SU-DHL-6 (cell line): ENCODE measurements at regions not wholly inside any gene's neighbourhood (a gene's known extent, or its start where the extent isn't known, plus 50 kb on each side); places are given as distances from the start of the nearest gene placed in this dataset.

ENCODE experiments used
- EZH2phosphoT487 ChIP-seq: fragments of 200-600 bp; sonication (generic), shearing (Covaris generic); conservative IDR thresholded peaks from 2 replicates; pipeline ENCODE4 v1.6.1; 2018; ENCODE audit warnings: mild to moderate bottlenecking, antibody characterized with exemption, low read length, moderate library complexity, mixed read lengths
- TF ChIP-seq, protein P1 (sequence below): fragments of 200-600 bp; sonication (generic); IDR thresholded peaks from one replicate; pipeline ENCODE4 v1.5.1; 2017; ENCODE audit warnings: antibody characterized with exemption, mild to moderate bottlenecking, low read length, moderate library complexity; ENCODE audit not compliant: insufficient read depth, poor library complexity, severe bottlenecking

DNA sequence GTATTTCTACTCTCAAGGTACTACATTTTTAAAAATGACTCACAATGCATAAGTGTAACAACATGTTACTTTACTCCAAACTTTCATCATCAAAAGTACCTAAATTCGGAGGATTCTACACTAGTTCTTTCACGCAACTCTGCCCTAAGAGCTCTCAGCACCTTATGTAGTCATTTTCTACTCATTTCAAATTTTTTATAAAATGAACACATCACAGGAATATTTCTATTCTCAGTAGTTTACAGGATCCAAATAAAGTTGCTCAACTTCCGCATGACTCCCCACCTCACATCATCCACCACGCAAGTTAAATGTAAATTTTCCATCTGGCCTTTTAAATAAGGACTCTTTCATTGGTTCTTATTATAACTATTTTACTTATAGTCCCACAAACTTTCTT, 344.9 kb upstream of the MANEA start:
- TF ChIP-seq, protein P1, sequence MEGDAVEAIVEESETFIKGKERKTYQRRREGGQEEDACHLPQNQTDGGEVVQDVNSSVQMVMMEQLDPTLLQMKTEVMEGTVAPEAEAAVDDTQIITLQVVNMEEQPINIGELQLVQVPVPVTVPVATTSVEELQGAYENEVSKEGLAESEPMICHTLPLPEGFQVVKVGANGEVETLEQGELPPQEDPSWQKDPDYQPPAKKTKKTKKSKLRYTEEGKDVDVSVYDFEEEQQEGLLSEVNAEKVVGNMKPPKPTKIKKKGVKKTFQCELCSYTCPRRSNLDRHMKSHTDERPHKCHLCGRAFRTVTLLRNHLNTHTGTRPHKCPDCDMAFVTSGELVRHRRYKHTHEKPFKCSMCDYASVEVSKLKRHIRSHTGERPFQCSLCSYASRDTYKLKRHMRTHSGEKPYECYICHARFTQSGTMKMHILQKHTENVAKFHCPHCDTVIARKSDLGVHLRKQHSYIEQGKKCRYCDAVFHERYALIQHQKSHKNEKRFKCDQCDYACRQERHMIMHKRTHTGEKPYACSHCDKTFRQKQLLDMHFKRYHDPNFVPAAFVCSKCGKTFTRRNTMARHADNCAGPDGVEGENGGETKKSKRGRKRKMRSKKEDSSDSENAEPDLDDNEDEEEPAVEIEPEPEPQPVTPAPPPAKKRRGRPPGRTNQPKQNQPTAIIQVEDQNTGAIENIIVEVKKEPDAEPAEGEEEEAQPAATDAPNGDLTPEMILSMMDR, result no peak
- no peak for TF ChIP-seq EZH2phosphoT487
